BLaER1 treated with 17β-estradiol and CSF1 and Interleukin-3, amounts not matched to agents 10 nM and 100 nM (cell line): ENCODE measurements at regions not wholly inside any gene's neighbourhood (a gene's known extent, or its start where the extent isn't known, plus 50 kb on each side); places are given as distances from the start of the nearest gene placed in this dataset.

Experiments
- H3K27ac ChIP-seq, 11 experiments: shearing (Covaris generic); formaldehyde crosslinking; 2 replicates each; pipeline ENCODE4 v1.8.1; 2022
- H3K27me3 ChIP-seq, 11 experiments: shearing (Covaris generic); formaldehyde crosslinking; 2 replicates each; pipeline ENCODE4 v1.8.1; 2022
- H3K36me3 ChIP-seq, 11 experiments: shearing (Covaris generic); formaldehyde crosslinking; 2 replicates each; pipeline ENCODE4 v1.8.1; 2022
- H3K4me1 ChIP-seq, 10 experiments: shearing (Covaris generic); formaldehyde crosslinking; 2 replicates each; pipeline ENCODE4 v1.8.1; 2022
- H3K4me2 ChIP-seq, 11 experiments: shearing (Covaris generic); formaldehyde crosslinking; 2 replicates each; pipeline ENCODE4 v1.8.1; 2022
- H3K4me3 ChIP-seq, 10 experiments: shearing (Covaris generic); formaldehyde crosslinking; 2 replicates each; pipeline ENCODE4 v1.8.1; 2022
- H3K9ac ChIP-seq, 11 experiments: shearing (Covaris generic); formaldehyde crosslinking; 2 replicates each; pipeline ENCODE4 v1.8.1; 2022
- H3K9me3 ChIP-seq, 11 experiments: shearing (Covaris generic); formaldehyde crosslinking; replicated peaks in 1 of 11; 2 replicates each; pipeline ENCODE4 v1.8.1; 2022
- H4K20me1 ChIP-seq, 11 experiments: shearing (Covaris generic); formaldehyde crosslinking; 2 replicates each; pipeline ENCODE4 v1.8.1; 2022
- Cebpa-rat ChIP-seq, 11 experiments: shearing (Covaris generic); IDR thresholded peaks; 2 replicates each; pipeline ENCODE4 v1.8.1; 2022

GRCh38 chr14:104373855-104374717 lies 205.5 kb upstream of the C14orf180 start:
- H3K27me3 ChIP-seq = no peaks in the 10 kb centered on the region
- H3K9me3 ChIP-seq = peaks cover 2 to 6% (median 4%) of the 10 kb centered on the region in 11 experiments; a peak in 16 of 22 replicates
- no peak overlapping the region for H3K4me2 ChIP-seq
- peaks cover 0 to 24% (median 16%) of the 10 kb centered on the region in 10 experiments; a peak in 13 of 20 replicates for H3K4me1 ChIP-seq
- H3K9ac ChIP-seq = no peak overlapping the region
- H3K4me3 ChIP-seq = no peak overlapping the region
- H4K20me1 ChIP-seq = no peaks in the 10 kb centered on the region; a peak in 2 of 22 replicates
- TF ChIP-seq Cebpa-rat (IDR thresholded peaks at IDR 0.05) = no peak
- no peak overlapping the region for H3K27ac ChIP-seq
- no peaks in the 10 kb centered on the region for H3K36me3 ChIP-seq

GRCh38 chr14:104374718-104375080 lies 204.9 kb upstream of the C14orf180 start:
- Histone ChIP-seq H4K20me1 (no peaks in the 10 kb centered on the region; a peak in 2 of 22 replicates), H3K27me3 (no peaks in the 10 kb centered on the region), H3K27ac (no peak overlapping the region), H3K4me1 (peaks cover 0 to 23% (median 16%) of the 10 kb centered on the region in 10 experiments; a peak in 13 of 20 replicates), H3K36me3 (no peaks in the 10 kb centered on the region), H3K4me3 (no peak overlapping the region), H3K9ac (no peak overlapping the region), H3K4me2 (no peak overlapping the region), H3K9me3 (peaks cover 9 to 12% (median 10%) of the 10 kb centered on the region in 11 experiments; a peak in 21 of 22 replicates)
- no peak for TF ChIP-seq Cebpa-rat (IDR thresholded peaks at IDR 0.05)

- Histone ChIP-seq H3K9ac (no peak overlapping the region), H3K4me2 (no peak overlapping the region), H4K20me1 (no peaks in the 10 kb centered on the region; a peak in 2 of 22 replicates), H3K36me3 (no peaks in the 10 kb centered on the region; a peak in 1 of 22 replicates), H3K4me3 (no peak overlapping the region), H3K4me1 (peaks cover 0 to 13% (median 11%) of the 10 kb centered on the region in 10 experiments; a peak in 12 of 20 replicates), H3K9me3 (peaks cover 18 to 22% (median 20%) of the 10 kb centered on the region in 11 experiments), H3K27me3 (no peaks in the 10 kb centered on the region), H3K27ac (no peak overlapping the region)
- TF ChIP-seq Cebpa-rat (IDR thresholded peaks at IDR 0.05) = no peak
Measured at GRCh38 chr14:104375551-104376201, 203.9 kb upstream of the C14orf180 start.

- no peak overlapping the region for H3K4me2 ChIP-seq
- no peaks in the 10 kb centered on the region for H3K27me3 ChIP-seq
- H3K36me3 ChIP-seq = no peaks in the 10 kb centered on the region; a peak in 1 of 22 replicates
- H3K4me3 ChIP-seq = no peak overlapping the region
- no peak overlapping the region for H3K9ac ChIP-seq
- no peak overlapping the region for H3K27ac ChIP-seq
- no peaks in the 10 kb centered on the region; a peak in 2 of 22 replicates for H4K20me1 ChIP-seq
- peaks cover 0 to 13% (median 11%) of the 10 kb centered on the region in 10 experiments; a peak in 12 of 20 replicates for H3K4me1 ChIP-seq
- TF ChIP-seq Cebpa-rat (IDR thresholded peaks at IDR 0.05) = no peak
- H3K9me3 ChIP-seq = peaks cover 26 to 30% (median 28%) of the 10 kb centered on the region in 11 experiments
Measured at GRCh38 chr14:104376202-104377140, 203.1 kb upstream of the C14orf180 start.

- H3K4me3 ChIP-seq = no peak overlapping the region
- no peaks in the 10 kb centered on the region for H3K27me3 ChIP-seq
Measured at GRCh38 chr14:104377256-104377655, 202.3 kb upstream of the C14orf180 start.

GRCh38 chr14:104378698-104379113 lies 200.9 kb upstream of the C14orf180 start:
- H3K4me2 ChIP-seq = no peak overlapping the region
- H4K20me1 ChIP-seq = no peaks in the 10 kb centered on the region
- no peak overlapping the region for H3K4me3 ChIP-seq
- H3K9ac ChIP-seq = no peak overlapping the region
- TF ChIP-seq Cebpa-rat (IDR thresholded peaks at IDR 0.05) = no peak
- peaks cover 29 to 37% (median 32%) of the 10 kb centered on the region in 11 experiments for H3K9me3 ChIP-seq
- H3K27me3 ChIP-seq = peaks cover 0 to 10% (median 5%) of the 10 kb centered on the region in 11 experiments; a peak in 9 of 22 replicates
- peaks cover 0 to 10% (median 5%) of the 10 kb centered on the region in 10 experiments; a peak in 8 of 20 replicates for H3K4me1 ChIP-seq
- no peak overlapping the region for H3K27ac ChIP-seq
- H3K36me3 ChIP-seq = no peaks in the 10 kb centered on the region; a peak in 1 of 22 replicates

More at GRCh38 chr14:104377256-104377655, 202.3 kb upstream of the C14orf180 start:
- no peak overlapping the region for H3K4me2 ChIP-seq
- TF ChIP-seq Cebpa-rat (IDR thresholded peaks at IDR 0.05) = no peak
- no peaks in the 10 kb centered on the region; a peak in 2 of 22 replicates for H4K20me1 ChIP-seq
- peaks cover 0 to 12% (median 9%) of the 10 kb centered on the region in 10 experiments; a peak in 12 of 20 replicates for H3K4me1 ChIP-seq
- H3K9me3 ChIP-seq = peaks cover 29 to 36% (median 32%) of the 10 kb centered on the region in 11 experiments
- no peak overlapping the region for H3K27ac ChIP-seq
- H3K36me3 ChIP-seq = no peaks in the 10 kb centered on the region; a peak in 1 of 22 replicates
- no peak overlapping the region for H3K9ac ChIP-seq

- Histone ChIP-seq H3K4me2 (peak overlapping the region in 5 of 11 experiments; percentile 97 to 99 (median 98); a peak in 3 of 22 replicates), H3K4me3 (no peak overlapping the region), H3K36me3 (no peaks in the 10 kb centered on the region; a peak in 1 of 22 replicates), H3K27me3 (peaks cover 0 to 48% (median 11%) of the 10 kb centered on the region in 11 experiments; a peak in 15 of 22 replicates), H3K4me1 (peaks cover 15 to 48% (median 42%) of the 10 kb centered on the region in 10 experiments), H4K20me1 (peaks cover 0 to 14% (median 8%) of the 10 kb centered on the region in 11 experiments; a peak in 9 of 22 replicates), H3K27ac (no peak overlapping the region), H3K9me3 (peaks cover 29 to 37% (median 32%) of the 10 kb centered on the region in 11 experiments), H3K9ac (no peak overlapping the region)
- no peak for TF ChIP-seq Cebpa-rat (IDR thresholded peaks at IDR 0.05)
Measured at GRCh38 chr14:104382361-104383087, 197.0 kb upstream of the C14orf180 start.
